ENCODE measurements at regions not wholly inside any gene's neighbourhood (a gene's known extent, or its start where the extent isn't known, plus 50 kb on each side); places are given as distances from the start of the nearest gene placed in this dataset.

DNA sequence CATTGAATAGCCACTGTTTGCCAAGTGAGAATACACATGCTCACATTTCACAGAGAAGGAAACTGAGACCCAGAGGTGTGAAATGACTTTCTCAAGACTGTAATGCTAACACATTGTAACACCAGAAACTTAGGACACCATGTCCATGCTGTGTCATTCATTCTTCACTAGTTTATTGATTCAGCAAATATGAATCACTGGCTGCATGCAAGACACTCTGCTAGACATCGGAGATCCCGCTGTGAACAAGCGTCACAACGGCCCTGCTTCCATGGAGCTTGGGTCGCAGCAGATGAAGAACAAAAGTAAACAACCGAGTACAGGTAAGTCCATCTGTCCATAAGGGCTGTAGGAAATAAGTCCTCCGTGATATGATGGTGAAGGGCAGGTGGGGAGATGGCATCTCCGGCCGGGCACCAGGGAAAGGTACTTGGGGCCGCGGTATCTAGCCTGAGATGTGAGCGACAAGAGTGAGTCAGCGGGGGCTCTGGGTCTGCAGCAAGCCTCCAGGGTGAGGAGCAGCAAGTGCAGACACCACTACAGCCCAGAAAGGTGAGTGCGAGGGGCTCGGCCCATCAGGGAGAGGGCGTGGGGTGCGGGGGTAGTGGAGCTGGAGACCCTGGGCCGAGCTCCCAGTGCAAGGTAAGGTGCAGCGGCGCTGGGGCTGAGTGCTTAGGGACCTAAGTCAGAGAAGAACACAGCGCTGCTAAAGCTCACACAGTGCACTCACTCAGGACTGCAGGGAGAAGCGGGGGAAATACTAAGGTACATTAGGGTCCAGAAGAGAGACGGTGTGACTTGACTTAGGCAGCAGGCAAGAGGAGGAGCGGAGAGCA, 391.2 kb downstream of the FBXO15 start:
- TF ChIP-seq, protein P1, sequence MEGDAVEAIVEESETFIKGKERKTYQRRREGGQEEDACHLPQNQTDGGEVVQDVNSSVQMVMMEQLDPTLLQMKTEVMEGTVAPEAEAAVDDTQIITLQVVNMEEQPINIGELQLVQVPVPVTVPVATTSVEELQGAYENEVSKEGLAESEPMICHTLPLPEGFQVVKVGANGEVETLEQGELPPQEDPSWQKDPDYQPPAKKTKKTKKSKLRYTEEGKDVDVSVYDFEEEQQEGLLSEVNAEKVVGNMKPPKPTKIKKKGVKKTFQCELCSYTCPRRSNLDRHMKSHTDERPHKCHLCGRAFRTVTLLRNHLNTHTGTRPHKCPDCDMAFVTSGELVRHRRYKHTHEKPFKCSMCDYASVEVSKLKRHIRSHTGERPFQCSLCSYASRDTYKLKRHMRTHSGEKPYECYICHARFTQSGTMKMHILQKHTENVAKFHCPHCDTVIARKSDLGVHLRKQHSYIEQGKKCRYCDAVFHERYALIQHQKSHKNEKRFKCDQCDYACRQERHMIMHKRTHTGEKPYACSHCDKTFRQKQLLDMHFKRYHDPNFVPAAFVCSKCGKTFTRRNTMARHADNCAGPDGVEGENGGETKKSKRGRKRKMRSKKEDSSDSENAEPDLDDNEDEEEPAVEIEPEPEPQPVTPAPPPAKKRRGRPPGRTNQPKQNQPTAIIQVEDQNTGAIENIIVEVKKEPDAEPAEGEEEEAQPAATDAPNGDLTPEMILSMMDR (IDR thresholded peaks at IDR 0.05; ENCODE audit: low read depth, low read length), result no peak
- TF ChIP-seq EZH2phosphoT487 (IDR thresholded peaks at IDR 0.05; ENCODE audit: low read depth), result no peak

Data from OCI-LY3 (cell line).